Large intestine (tissue), 3 donors: ENCODE measurements at regions not wholly inside any gene's neighbourhood (a gene's known extent, or its start where the extent isn't known, plus 50 kb on each side); places are given as distances from the start of the nearest gene placed in this dataset.

ENCODE experiments used
- DNase-seq, 2 donors: peaks; one replicate each; pipeline versions ENCODE4 v3.0.0 to v3.0.0-alpha.2; 2013
- H3K27ac ChIP-seq: one replicate; pipeline ENCODE4 v1.5.1; 2013; ENCODE audit warnings: low read length
- H3K27me3 ChIP-seq: 2 replicates; pipeline ENCODE4 v1.6.1; 2013; ENCODE audit warnings: low read length; ENCODE audit not compliant: control insufficient read depth, insufficient read depth
- H3K36me3 ChIP-seq: 2 replicates; pipeline ENCODE4 v1.6.1; 2013; ENCODE audit warnings: low read length; ENCODE audit not compliant: control insufficient read depth, insufficient read depth
- H3K4me1 ChIP-seq: one replicate; pipeline ENCODE4 v1.6.1; 2013; ENCODE audit warnings: low read length; ENCODE audit not compliant: control insufficient read depth, insufficient read depth
- H3K4me3 ChIP-seq: one replicate; pipeline ENCODE4 v1.5.1; 2013; ENCODE audit warnings: low read length
- H3K9me3 ChIP-seq: one replicate; pipeline ENCODE4 v1.6.1; 2013; ENCODE audit warnings: mild to moderate bottlenecking, low read depth, low read length, moderate library complexity; ENCODE audit not compliant: control insufficient read depth
- WGBS: methylation state at CpG from one replicate; pipeline ENCODE4 v1.1.5; 2013; ENCODE audit warnings: low lambda C conversion rate; ENCODE audit not compliant: insufficient coverage; 5-methylcytosine and 5-hydroxymethylcytosine counted together

DNA sequence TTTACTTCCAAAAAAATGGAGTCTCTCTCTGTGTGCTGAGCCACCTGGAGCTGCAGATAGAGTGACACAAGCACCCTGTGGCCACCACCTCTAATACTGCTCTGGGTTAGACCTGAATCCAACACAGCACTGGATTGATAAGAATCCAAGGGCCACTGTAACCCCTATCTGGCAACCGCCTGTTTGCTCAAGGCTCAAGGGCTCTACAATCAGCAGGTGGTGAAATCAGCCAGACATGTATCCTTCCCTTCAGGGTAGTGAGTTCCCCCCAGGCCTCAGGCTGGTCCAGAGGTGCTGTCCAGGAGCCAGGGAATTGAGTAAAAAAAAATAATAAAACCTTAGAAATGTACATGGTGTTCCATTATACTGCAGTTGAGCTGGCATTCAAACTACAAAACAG, 509.0 kb downstream of the KIF4B start:
- Histone ChIP-seq H3K4me1 (no peaks in the 10 kb centered on the region), H3K36me3 (no peaks in the 10 kb centered on the region), H3K27ac (no peak overlapping the region), H3K4me3 (no peak overlapping the region), H3K9me3 (no peaks in the 10 kb centered on the region), H3K27me3 (no peaks in the 10 kb centered on the region)
- no peak for DNase-seq
- no CpG with 5 or more reads among the region's 1 CpG for WGBS

DNA sequence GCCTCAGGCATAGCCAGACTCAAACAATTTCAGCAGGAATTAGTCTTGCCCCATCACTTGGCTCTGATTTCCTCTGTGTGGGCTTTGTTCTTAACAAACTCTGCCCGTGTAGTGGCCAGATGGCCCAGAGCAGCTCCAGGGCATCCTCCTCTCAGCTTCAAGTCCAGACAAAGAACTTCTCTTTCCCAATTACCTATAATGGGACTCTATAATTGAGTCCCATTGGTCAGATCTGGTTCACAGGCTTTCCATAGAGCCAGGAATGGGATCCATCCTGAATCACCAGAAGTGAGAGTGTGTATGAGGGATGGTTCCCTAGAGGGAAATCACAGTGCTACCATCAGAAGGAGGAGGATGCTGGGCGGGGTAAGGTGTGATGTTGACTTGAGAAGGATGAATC, 515.8 kb downstream of the KIF4B start:
- no peaks in the 10 kb centered on the region for H3K4me1 ChIP-seq
- H3K27ac ChIP-seq: no peak overlapping the region
- H3K9me3 ChIP-seq: no peaks in the 10 kb centered on the region
- no peak overlapping the region for H3K4me3 ChIP-seq
- no peak for DNase-seq
- WGBS: no CpG with 5 or more reads among the region's 2 CpGs
- H3K27me3 ChIP-seq: no peaks in the 10 kb centered on the region
- no peaks in the 10 kb centered on the region for H3K36me3 ChIP-seq

DNA sequence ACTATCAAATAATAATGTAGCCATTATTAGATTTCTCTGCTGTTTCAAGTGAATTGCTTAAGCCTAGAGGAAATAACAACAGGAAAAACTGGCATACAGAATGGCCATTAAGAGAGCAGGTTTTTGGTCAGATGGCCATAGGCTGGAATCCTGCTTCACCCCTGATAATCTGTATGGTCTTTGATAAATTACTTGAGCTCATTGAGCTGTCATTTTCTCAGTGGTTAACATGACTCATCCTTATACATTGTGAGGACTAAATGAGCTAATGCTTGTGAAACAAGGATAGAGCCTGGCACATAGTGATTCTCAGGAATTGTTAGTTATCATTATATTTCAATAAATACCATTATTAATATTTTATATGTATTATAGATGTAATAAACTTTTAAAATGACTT, 516.5 kb downstream of the KIF4B start:
- H3K4me1 ChIP-seq: no peaks in the 10 kb centered on the region
- H3K36me3 ChIP-seq: no peaks in the 10 kb centered on the region
- no peaks in the 10 kb centered on the region for H3K9me3 ChIP-seq
- no peak overlapping the region for H3K27ac ChIP-seq
- no peaks in the 10 kb centered on the region for H3K27me3 ChIP-seq
- H3K4me3 ChIP-seq: no peak overlapping the region
- no peak for DNase-seq

DNA sequence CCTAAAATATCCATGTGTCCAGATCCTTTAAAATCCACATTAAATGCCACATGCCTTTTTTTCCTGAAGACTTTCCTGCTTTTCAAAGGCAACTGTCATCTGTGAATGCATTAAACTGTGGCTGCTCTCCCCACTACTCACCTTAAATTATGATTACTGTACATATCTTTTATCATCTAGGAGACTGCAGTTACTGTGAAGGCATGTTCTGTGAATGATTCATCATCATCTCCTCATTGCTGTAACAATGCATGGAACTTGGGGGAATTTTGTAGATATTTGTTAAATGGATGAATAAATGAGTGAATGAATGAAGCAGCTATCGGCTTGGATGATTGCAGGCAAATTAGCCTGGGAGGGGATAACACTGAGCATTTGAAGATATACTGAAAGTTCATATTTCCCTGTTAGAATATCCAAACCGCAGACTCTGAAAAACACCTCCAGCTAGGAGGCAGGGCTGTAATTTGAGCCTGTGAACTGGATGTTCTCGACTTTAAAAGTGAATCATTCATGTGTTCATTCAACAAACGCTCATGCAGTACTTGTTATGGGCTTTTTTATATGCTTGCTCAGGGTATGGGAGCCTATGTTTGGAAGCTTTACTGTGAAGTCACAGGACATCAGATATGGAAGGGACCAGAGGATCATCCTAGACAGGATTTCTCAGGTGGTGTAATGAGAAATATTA, 519.2 kb downstream of the KIF4B start:
- H3K9me3 ChIP-seq: no peaks in the 10 kb centered on the region
- H3K4me1 ChIP-seq: no peaks in the 10 kb centered on the region
- H3K36me3 ChIP-seq: no peaks in the 10 kb centered on the region
- no peak overlapping the region for H3K27ac ChIP-seq
- 100% methylated on average over 1 of the region's 4 CpGs for WGBS
- no peaks in the 10 kb centered on the region for H3K27me3 ChIP-seq
- no peak for DNase-seq
- H3K4me3 ChIP-seq: no peak overlapping the region

DNA sequence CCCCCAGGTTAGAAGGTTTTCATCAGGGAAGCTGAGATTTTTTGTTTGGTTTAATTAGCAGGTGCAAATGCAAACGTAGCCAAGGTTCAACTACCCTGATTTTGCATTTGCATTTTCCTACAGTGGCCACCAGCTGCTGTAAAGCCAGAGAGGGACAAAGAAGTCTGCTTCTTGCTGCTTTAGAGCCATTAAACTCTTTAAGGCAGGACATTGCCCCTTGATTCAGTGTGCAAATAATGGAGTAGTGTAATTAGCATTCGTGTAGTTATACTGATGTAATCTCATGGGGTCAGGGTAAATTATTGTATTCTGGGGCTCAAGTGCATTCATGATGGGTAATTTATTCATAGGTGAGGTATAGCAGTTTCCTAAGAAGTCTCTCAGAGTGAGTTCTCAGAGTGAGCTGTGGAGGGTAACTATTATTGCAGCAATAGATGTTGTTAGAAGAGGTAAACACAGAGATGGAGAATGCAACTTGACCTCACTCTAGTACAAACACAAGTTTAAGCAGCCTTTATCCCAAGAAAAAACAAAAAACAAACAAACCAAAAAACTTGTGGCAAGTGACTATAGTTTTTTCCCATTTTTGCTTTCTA, 526.5 kb downstream of the KIF4B start:
- WGBS: no CpG with 5 or more reads among the region's 2 CpGs
- no peak for DNase-seq
- H3K36me3 ChIP-seq: no peaks in the 10 kb centered on the region
- H3K9me3 ChIP-seq: no peaks in the 10 kb centered on the region
- no peaks in the 10 kb centered on the region for H3K27me3 ChIP-seq
- H3K27ac ChIP-seq: no peak overlapping the region
- no peaks in the 10 kb centered on the region for H3K4me1 ChIP-seq
- no peak overlapping the region for H3K4me3 ChIP-seq

DNA sequence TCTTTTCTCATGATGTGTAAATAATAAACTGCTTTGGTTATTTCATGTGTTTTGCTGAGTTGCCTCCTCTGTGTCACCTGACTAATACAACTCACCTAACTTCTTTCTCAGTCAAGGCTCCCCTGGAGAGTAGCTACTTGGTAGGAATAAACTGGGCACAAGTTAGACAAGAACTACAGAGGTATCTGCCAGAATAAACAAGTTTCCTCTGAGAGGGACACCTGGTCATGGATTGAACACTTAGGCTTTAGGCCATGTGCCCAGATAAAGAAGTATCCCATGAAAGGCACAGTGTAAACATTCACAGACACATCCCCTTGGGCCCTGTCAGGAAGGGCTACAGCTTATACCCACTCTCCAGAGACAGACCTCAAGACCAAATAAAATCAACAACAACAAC, 532.5 kb downstream of the KIF4B start:
- no peak for DNase-seq
- H3K4me3 ChIP-seq: no peak overlapping the region
- H3K36me3 ChIP-seq: no peaks in the 10 kb centered on the region

DNA sequence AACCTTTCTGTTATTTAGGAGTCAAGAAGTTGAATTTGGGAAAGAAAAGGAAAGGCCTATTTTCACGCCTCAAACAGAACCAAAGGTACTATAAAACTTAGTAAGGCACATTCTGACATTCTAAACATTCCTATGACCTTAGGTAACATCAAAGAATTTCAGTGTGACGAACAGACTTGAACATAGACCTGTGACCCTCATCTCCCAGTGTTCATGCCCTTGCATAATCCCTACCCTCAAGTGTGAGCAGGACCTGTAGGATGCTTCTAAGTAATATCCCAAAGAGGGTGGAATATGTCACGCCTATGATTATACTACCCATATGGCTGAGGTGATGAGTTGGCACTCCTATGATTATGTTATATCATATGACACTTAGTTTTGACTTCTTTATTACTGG, 540.9 kb downstream of the KIF4B start:
- 100% methylated on average over 1 of the region's 3 CpGs for WGBS
- DNase-seq: no peak
- Histone ChIP-seq H3K36me3 (no peaks in the 10 kb centered on the region), H3K9me3 (no peaks in the 10 kb centered on the region), H3K4me1 (no peaks in the 10 kb centered on the region), H3K27ac (no peak overlapping the region), H3K4me3 (no peak overlapping the region), H3K27me3 (no peaks in the 10 kb centered on the region)

More for the DNA sequence above, 532.5 kb downstream of the KIF4B start:
- Histone ChIP-seq H3K27me3 (no peaks in the 10 kb centered on the region), H3K4me1 (no peaks in the 10 kb centered on the region), H3K27ac (no peak overlapping the region), H3K9me3 (no peaks in the 10 kb centered on the region)

DNA sequence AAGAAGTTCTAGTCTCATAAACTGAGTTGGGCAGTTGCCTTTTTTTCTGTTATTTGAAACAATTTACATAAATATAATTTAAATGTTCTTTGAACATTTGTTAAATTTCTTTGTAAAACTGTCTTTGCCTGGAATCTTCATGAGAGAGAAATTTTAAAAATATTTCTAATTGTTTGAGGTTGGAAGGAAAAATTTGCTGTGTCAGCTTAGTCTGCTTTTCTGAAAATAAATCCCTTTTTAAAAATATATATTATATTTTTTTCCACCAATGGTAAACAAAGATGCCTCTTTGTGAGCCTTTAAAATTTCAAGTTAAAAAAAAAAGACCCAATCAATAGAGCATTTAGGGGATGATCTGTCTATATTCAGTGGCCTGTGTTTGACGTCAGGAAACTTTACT, 542.7 kb downstream of the KIF4B start:
- H3K4me3 ChIP-seq: no peak overlapping the region
- DNase-seq: no peak
- H3K4me1 ChIP-seq: no peaks in the 10 kb centered on the region
- H3K9me3 ChIP-seq: no peaks in the 10 kb centered on the region
- no peaks in the 10 kb centered on the region for H3K36me3 ChIP-seq
- no peak overlapping the region for H3K27ac ChIP-seq
- WGBS: 83% methylated on average over 1 of the region's 1 CpG
- H3K27me3 ChIP-seq: no peaks in the 10 kb centered on the region

DNA sequence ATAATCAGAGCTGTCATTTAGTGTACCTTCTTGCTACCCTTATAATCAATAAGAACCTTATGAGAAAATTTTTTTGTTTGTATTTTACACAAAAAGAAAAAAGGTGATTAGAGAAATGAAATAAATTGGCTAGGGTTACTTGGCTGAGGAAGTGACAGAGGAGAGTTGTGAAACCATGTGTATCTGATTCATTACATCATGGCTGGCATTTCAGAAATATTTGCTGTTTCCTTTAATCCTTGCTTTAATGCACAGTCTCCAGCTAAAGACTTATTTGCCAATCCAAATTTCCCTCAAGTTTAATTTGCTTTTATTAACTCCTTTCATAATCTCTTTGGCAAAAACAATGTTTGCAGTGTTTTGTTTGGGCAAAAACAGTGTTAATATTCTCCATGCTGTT, 543.1 kb downstream of the KIF4B start:
- DNase-seq: no peak
- Histone ChIP-seq H3K4me3 (no peak overlapping the region), H3K27ac (no peak overlapping the region), H3K9me3 (no peaks in the 10 kb centered on the region), H3K27me3 (no peaks in the 10 kb centered on the region), H3K36me3 (no peaks in the 10 kb centered on the region), H3K4me1 (no peaks in the 10 kb centered on the region)

DNA sequence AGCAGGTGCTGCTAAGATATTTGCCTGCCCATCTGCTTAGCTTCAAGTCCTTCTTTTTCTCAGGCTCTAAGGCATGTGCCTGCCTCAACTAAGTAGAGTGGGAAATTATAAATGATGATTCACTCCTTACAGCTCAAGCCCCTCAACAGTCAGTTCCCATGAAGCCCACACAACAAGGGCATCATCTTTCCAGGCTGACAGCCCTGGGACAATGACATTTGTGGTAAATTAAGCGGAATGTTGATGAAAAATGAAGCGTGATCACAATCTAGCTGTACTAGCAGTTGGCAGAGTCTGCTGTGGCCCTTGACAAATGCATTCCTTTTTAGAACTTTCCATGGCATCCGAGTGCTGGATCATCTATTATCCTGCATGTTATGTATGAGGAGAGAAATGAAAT, 548.6 kb downstream of the KIF4B start:
- Histone ChIP-seq H3K4me3 (no peak overlapping the region), H3K4me1 (no peaks in the 10 kb centered on the region), H3K36me3 (no peaks in the 10 kb centered on the region), H3K27ac (no peak overlapping the region), H3K27me3 (no peaks in the 10 kb centered on the region), H3K9me3 (no peaks in the 10 kb centered on the region)
- no CpG with 5 or more reads among the region's 3 CpGs for WGBS
- no peak for DNase-seq

DNA sequence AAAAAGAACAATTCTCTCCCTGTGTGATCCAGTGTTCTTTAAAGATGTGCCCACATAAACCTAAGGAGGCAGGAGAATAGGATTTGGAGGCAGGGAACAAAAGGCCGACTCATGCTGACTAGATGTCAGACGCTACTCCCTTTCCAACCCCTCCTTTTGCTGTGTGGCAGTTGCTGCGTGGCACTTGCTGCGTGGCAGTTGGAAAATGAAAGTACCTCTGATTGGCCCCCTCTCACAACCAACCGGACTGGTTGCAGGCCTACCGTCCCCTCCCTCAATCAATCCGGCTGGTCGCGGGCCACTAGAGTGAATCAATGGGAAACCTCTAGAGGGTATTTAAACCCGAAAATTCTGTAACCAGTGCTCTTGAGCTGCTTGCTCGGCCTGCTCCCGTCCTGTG, 551.0 kb downstream of the KIF4B start:
- no peak for DNase-seq
- WGBS: no CpG with 5 or more reads among the region's 12 CpGs
- no peak overlapping the region for H3K4me3 ChIP-seq
- no peaks in the 10 kb centered on the region for H3K9me3 ChIP-seq
- no peaks in the 10 kb centered on the region for H3K36me3 ChIP-seq
- no peak overlapping the region for H3K27ac ChIP-seq
- no peaks in the 10 kb centered on the region for H3K4me1 ChIP-seq
- H3K27me3 ChIP-seq: no peaks in the 10 kb centered on the region
